Erythroblast (primary cell): ENCODE measurements at regions not wholly inside any gene's neighbourhood (a gene's known extent, or its start where the extent isn't known, plus 50 kb on each side); places are given as distances from the start of the nearest gene placed in this dataset.

ENCODE experiments used
- GATA1 ChIP-seq: IDR thresholded peaks from 2 replicates; pipeline ENCODE4 v1.6.1; 2011; ENCODE audit warnings: low read depth, mild to moderate bottlenecking, control low read depth, low read length, moderate library complexity
- POLR2A ChIP-seq: IDR thresholded peaks from 2 replicates; pipeline ENCODE4 v1.6.1; 2011; ENCODE audit warnings: mild to moderate bottlenecking, low read length

DNA sequence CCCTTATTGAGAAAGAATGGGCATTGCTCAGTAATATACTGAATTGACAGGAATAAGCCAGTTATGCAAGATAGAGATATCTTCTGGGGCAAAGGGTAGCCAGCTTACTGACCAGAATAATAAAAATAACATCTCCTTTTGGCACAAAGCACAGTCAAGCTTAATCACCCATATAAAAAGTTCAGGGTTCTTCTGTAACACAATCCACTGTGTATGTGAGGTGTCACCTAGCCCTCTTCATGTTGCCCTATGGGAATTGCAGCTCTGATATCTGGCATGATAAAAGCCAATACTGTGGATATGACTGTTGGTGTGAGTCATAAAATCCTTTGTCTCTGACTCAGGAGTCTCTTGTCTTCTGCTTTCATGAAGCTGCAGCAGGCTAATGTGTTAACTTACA, 90.8 kb downstream of the DSEL start:
- TF ChIP-seq POLR2A (no peak), GATA1 (no peak)
